LNCaP clone FGC (cell line): ENCODE measurements at regions not wholly inside any gene's neighbourhood (a gene's known extent, or its start where the extent isn't known, plus 50 kb on each side); places are given as distances from the start of the nearest gene placed in this dataset.
A peak's percentile ranks its signal among the peaks of the same experiment; 100 is the strongest.
"Not testable (repeated sequence)": the region's sequence is repeated elsewhere in the genome, so short reads cannot be mapped to it uniquely, and the experiment has no call there.

ENCODE experiments used
- DNase-seq: peaks from one replicate; pipeline ENCODE4 v3.0.0-alpha.2; 2011; ENCODE audit warnings: low read depth
- H3K4me3 ChIP-seq: 2 replicates; pipeline ENCODE4 v1.5.1; 2011; ENCODE audit warnings: mild to moderate bottlenecking, low read depth, low read length, control low read depth
- CTCF ChIP-seq: IDR thresholded peaks from 2 replicates; pipeline ENCODE4 v1.5.1; 2012; ENCODE audit warnings: mild to moderate bottlenecking; ENCODE audit not compliant: control insufficient read depth, insufficient read depth; ENCODE audit errors: extremely low read depth

GRCh38 chrY:20891440-20892160 is 135.7 kb downstream of the RPS4Y2 start:
- no peak for TF ChIP-seq CTCF
- no peak overlapping the region for H3K4me3 ChIP-seq
- no peak for DNase-seq

GRCh38 chrY:20925350-20926091 is 169.6 kb downstream of the RPS4Y2 start:
- H3K4me3 ChIP-seq, DNase-seq: not testable (repeated sequence)

GRCh38 chrY:20929691-20930342 is 173.9 kb downstream of the RPS4Y2 start:
- peak; percentile 73 for DNase-seq
- 0 out of 2 replicates have a peak overlapping the region, but pooled peaks have one; percentile 4 for H3K4me3 ChIP-seq
- TF ChIP-seq CTCF = peak; percentile 64

GRCh38 chrY:20936709-20937251 is 180.9 kb downstream of the RPS4Y2 start:
- DNase-seq, H3K4me3 ChIP-seq: not testable (repeated sequence)

- no peak for DNase-seq
- no peak for TF ChIP-seq CTCF
- H3K4me3 ChIP-seq = no peak overlapping the region
Observed at GRCh38 chrY:20961512-20961911, 205.6 kb downstream of the RPS4Y2 start.

GRCh38 chrY:20967828-20968227 is 211.9 kb downstream of the RPS4Y2 start:
- TF ChIP-seq CTCF = no peak
- no peak for DNase-seq
- no peak overlapping the region for H3K4me3 ChIP-seq

- no peak overlapping the region for H3K4me3 ChIP-seq
- DNase-seq = no peak
- 0 out of 2 replicates have a peak, but pooled peaks have one; percentile 6 for TF ChIP-seq CTCF
Observed at GRCh38 chrY:20968237-20968636, 212.3 kb downstream of the RPS4Y2 start.

- TF ChIP-seq CTCF = no peak
- DNase-seq = no peak
- H3K4me3 ChIP-seq = no peak overlapping the region
Observed at GRCh38 chrY:20971371-20971770, 215.5 kb downstream of the RPS4Y2 start.
